DOHH2 (cell line): ENCODE measurements at regions not wholly inside any gene's neighbourhood (a gene's known extent, or its start where the extent isn't known, plus 50 kb on each side); places are given as distances from the start of the nearest gene placed in this dataset.

Source experiments
- H3F3A ChIP-seq: fragments of 200-600 bp; sonication (generic), shearing (Covaris generic); 2 replicates; pipeline ENCODE4 v1.6.0; 2016; ENCODE audit warnings: antibody characterized with exemption, mild to moderate bottlenecking; ENCODE audit not compliant: control insufficient read depth, insufficient read depth
- H3K27ac ChIP-seq: fragments of 200-600 bp; sonication (generic); 2 replicates; pipeline ENCODE4 v1.5.1; 2014; ENCODE audit warnings: low read depth, mild to moderate bottlenecking, low read length, moderate library complexity
- H3K27me3 ChIP-seq: fragments of 200-600 bp; sonication (generic); 2 replicates; pipeline ENCODE4 v1.6.1; 2014; ENCODE audit warnings: mild to moderate bottlenecking, low read length, mixed read lengths; ENCODE audit not compliant: control insufficient read depth
- H3K36me3 ChIP-seq: fragments of 200-600 bp; sonication (generic); 2 replicates; pipeline ENCODE4 v1.6.1; 2014; ENCODE audit warnings: mild to moderate bottlenecking, low read length, moderate library complexity, mixed read lengths; ENCODE audit not compliant: control insufficient read depth
- H3K4me1 ChIP-seq: fragments of 200-600 bp; sonication (generic); 2 replicates; pipeline ENCODE4 v1.6.1; 2014; ENCODE audit warnings: mild to moderate bottlenecking, low read length, mixed read lengths; ENCODE audit not compliant: control insufficient read depth
- H3K4me2 ChIP-seq: fragments of 200-600 bp; sonication (generic); 2 replicates; pipeline ENCODE4 v1.6.0; 2014; ENCODE audit warnings: mild to moderate bottlenecking, low read length, moderate library complexity
- H3K4me3 ChIP-seq: fragments of 200-600 bp; sonication (generic); 2 replicates; pipeline ENCODE4 v1.5.1; 2014; ENCODE audit warnings: mild to moderate bottlenecking, low read length, mixed read lengths
- H3K79me2 ChIP-seq: fragments of 200-600 bp; sonication (generic); 2 replicates; pipeline ENCODE4 v1.6.1; 2014; ENCODE audit warnings: mild to moderate bottlenecking, low read length, mixed read lengths; ENCODE audit not compliant: control insufficient read depth
- H3K9me2 ChIP-seq: fragments of 200-600 bp; sonication (generic); replicated peaks from 2 replicates; pipeline ENCODE4 v1.6.1; 2014; ENCODE audit warnings: mild to moderate bottlenecking, low read length, mixed read lengths; ENCODE audit not compliant: control insufficient read depth
- H3K9me3 ChIP-seq: fragments of 200-600 bp; sonication (generic); 2 replicates; pipeline ENCODE4 v1.6.1; 2014; ENCODE audit warnings: antibody characterized with exemption, low read length, mixed read lengths; ENCODE audit not compliant: control insufficient read depth, insufficient read depth
- H4K20me1 ChIP-seq: fragments of 200-600 bp; sonication (generic); 2 replicates; pipeline ENCODE4 v1.6.0; 2014; ENCODE audit warnings: low read depth, mild to moderate bottlenecking, antibody characterized with exemption, low read length, moderate library complexity; ENCODE audit not compliant: control insufficient read depth, insufficient read depth
- EZH2phosphoT487 ChIP-seq: fragments of 200-600 bp; sonication (generic); IDR thresholded peaks from 2 replicates; pipeline ENCODE4 v1.6.1; 2017; ENCODE audit warnings: borderline replicate concordance, mild to moderate bottlenecking, antibody characterized with exemption, low read length, moderate library complexity, mixed read lengths
- TF ChIP-seq, protein P1 (sequence below): fragments of 200-600 bp; sonication (generic); IDR thresholded peaks from one replicate; pipeline ENCODE4 v1.5.1; 2014; ENCODE audit warnings: antibody characterized with exemption, mild to moderate bottlenecking, low read depth, low read length; ENCODE audit not compliant: poor library complexity, severe bottlenecking

DNA sequence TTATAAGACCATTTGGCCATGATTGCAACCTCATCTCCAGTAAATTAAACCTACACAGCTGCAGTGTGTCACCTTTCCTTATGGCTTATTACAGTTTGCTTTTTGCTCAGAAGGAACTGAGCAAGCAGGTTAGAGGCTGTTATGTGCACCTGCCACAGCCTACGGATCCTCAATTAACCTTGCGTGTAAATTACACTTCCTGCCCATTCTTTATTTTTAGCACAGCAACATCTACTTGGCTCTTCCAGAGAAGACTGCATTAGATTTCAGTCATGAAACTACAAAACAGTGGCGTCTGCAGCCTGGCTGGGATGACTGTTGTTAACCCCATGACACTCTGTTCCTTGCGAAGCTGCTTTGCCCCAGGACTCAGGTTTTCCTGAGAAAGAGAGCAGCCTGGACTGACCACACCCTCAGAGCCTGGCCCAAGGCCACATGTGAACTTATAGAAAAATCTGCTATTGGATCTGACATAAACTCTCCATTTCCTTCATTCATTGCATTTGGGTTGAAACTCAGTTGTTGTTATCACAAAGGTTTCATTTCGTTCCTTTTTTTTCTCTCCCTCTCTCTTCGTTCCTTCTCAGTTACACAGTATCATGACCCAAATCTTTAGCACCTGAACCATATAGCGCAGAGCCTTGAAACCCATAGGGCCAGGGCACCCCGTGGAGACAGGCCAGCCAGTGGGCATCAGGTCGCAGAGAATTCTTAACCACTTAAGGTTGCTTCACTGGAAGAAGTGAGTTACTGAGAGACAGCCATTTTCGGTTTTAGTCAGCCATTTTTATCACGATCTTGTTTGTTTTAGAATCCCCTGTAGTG lies 138.6 kb downstream of the PALM2AKAP2 start:
- Histone ChIP-seq H4K20me1 (no peaks in the 10 kb centered on the region), H3K79me2 (no peaks in the 10 kb centered on the region; the same call in 1 of the 2 replicates), H3K27ac (peak overlapping the region; percentile 99), H3K4me1 (peaks cover 96% of the 10 kb centered on the region), H3K4me2 (peak overlapping the region; percentile 84), H3K4me3 (peak overlapping the region; percentile 65), H3K36me3 (peaks cover 20% of the 10 kb centered on the region), H3K9me2 (no peaks in the 10 kb centered on the region), H3K27me3 (no peaks in the 10 kb centered on the region), H3K9me3 (no peaks in the 10 kb centered on the region), H3F3A (peaks cover 59% of the 10 kb centered on the region)
- TF ChIP-seq EZH2phosphoT487, result no peak
- TF ChIP-seq, protein P1, sequence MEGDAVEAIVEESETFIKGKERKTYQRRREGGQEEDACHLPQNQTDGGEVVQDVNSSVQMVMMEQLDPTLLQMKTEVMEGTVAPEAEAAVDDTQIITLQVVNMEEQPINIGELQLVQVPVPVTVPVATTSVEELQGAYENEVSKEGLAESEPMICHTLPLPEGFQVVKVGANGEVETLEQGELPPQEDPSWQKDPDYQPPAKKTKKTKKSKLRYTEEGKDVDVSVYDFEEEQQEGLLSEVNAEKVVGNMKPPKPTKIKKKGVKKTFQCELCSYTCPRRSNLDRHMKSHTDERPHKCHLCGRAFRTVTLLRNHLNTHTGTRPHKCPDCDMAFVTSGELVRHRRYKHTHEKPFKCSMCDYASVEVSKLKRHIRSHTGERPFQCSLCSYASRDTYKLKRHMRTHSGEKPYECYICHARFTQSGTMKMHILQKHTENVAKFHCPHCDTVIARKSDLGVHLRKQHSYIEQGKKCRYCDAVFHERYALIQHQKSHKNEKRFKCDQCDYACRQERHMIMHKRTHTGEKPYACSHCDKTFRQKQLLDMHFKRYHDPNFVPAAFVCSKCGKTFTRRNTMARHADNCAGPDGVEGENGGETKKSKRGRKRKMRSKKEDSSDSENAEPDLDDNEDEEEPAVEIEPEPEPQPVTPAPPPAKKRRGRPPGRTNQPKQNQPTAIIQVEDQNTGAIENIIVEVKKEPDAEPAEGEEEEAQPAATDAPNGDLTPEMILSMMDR, result no peak

GRCh38 chr9:109919736-109920408 lies 139.9 kb downstream of the PALM2AKAP2 start:
- Histone ChIP-seq H3K4me1 (peaks cover 85% of the 10 kb centered on the region), H3K9me2 (no peaks in the 10 kb centered on the region), H3K27me3 (no peaks in the 10 kb centered on the region), H3K4me2 (peak overlapping the region; percentile 84), H3K79me2 (no peaks in the 10 kb centered on the region; the same call in 1 of the 2 replicates), H3K27ac (peak overlapping the region; percentile 99), H3F3A (peaks cover 52% of the 10 kb centered on the region), H4K20me1 (no peaks in the 10 kb centered on the region), H3K36me3 (peaks cover 18% of the 10 kb centered on the region), H3K4me3 (peak overlapping the region; percentile 31), H3K9me3 (no peaks in the 10 kb centered on the region)
- no peak for TF ChIP-seq EZH2phosphoT487
- TF ChIP-seq, protein P1, result no peak

DNA sequence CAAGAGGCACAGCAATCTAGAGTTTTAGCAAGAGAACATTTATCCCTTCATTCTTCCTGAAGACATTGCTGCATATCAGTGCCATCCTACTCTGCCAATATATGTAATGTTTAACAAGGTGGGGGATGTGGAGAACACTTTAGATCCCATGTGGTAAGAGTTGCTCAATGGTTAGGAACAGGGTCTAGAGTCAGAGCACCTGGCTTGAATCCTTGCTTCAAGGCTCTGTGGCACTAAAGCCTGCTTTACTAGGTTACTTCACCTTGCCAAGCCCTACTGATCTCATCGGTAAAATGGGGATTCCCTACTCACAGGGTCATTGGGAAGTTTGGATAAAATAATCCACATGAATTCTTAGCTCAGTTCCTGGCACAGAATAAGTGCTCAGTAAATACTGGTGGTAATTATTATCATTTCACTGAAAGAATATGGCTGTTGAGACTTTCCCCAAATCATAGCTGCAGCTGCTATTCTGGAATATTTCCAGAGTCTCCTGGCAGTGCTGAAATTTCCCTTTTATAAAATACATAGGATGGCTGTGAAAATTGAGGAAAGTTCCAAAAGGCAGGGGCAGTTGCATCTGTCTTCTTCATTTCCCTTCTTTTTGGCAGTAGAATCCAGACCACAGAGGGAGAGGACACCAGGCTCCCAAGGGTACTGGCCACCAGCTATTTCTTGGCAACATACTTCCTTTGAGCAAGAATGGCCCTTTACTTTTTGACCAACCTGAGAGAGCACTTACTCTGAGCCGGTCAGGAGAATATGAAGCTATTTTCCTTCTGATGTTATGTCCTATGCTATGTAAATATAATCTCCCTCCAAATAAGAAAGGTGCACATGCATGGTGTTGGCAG lies 142.8 kb downstream of the PALM2AKAP2 start:
- H3K36me3 ChIP-seq, result peaks cover 7% of the 10 kb centered on the region
- H3K27ac ChIP-seq, result no peak overlapping the region
- H3K4me2 ChIP-seq, result no peak overlapping the region
- H3K9me3 ChIP-seq, result no peaks in the 10 kb centered on the region
- no peaks in the 10 kb centered on the region for H3K27me3 ChIP-seq
- H3K4me3 ChIP-seq, result no peak overlapping the region
- no peaks in the 10 kb centered on the region for H3K79me2 ChIP-seq
- TF ChIP-seq EZH2phosphoT487, result no peak
- TF ChIP-seq, protein P1, result no peak
- no peaks in the 10 kb centered on the region for H3K9me2 ChIP-seq
- H3K4me1 ChIP-seq, result peaks cover 73% of the 10 kb centered on the region
- no peaks in the 10 kb centered on the region for H4K20me1 ChIP-seq
- peaks cover 27% of the 10 kb centered on the region for H3F3A ChIP-seq
